Stimulated activated CD4-positive, alpha-beta T cell treated with anti-CD3 and anti-CD28 coated beads, Interleukin-2, amount 100 ng/mL, for 24 hours (primary cell): ENCODE measurements at regions not wholly inside any gene's neighbourhood (a gene's known extent, or its start where the extent isn't known, plus 50 kb on each side); places are given as distances from the start of the nearest gene placed in this dataset.
"Not testable (repeated sequence)": the region's sequence is repeated elsewhere in the genome, so short reads cannot be mapped to it uniquely, and the experiment has no call there.

Source experiments
- DNase-seq, 2 donors: peaks; one replicate each; pipeline ENCODE4 v3.0.0-alpha.2; 2020

DNA sequence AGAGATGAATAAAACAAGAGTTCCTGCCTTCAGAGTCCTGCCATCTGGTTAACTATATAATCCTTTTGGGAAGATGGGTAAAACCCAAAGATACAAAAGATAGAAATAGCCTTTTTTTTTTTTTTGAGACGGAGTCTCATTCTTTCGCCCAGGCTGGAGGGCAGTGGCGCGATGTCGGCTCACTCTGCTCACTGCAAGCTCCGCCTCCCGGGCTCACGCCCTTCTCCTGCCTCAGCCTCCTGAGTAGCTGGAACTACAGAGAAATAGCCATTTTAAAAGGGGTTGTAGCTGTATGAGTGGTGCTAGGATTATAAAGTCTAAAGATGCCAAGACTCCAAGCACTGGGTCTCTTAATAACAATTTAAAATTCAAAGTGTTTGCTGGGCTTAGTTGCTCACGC, 97.2 kb downstream of the KDR start:
- no peak for DNase-seq

DNA sequence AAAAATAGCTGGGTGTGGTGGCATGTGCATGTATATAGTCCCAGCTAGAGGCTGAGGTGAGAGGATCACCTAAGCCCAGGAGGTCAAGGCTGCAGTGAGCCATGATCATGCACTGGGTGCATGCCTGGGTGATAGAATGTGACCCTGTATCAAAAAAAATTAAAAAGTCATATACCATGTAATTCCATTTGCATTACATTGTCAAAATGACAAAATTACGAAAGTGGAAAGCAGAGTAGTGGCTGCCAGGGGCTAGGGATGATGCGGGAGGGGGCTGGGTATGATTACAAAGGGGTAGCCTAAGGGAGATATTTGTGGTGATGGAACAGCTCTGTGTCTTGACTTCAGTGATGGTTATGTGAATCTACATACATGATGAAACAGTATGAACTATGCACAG, 97.8 kb downstream of the KDR start:
- no peak for DNase-seq

DNA sequence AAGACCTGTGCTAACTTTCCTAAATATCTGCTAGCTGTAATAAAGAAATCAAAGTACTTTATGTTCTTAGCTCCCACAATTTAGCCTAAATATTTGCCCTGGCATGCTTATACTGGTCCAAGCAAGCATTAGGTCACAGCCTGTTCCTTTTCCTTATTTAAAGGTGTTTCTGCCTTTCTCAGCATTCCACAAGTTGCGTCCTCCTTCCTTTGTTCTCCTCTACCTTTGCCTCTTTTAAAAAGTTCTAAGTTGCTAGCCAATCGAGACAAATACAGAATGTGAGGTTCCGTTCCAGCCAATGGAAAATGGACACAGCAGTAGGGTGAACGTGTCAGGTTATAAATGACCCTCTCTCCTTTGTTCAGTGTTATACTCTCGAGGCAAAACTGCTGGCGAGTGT, 99.9 kb downstream of the KDR start:
- DNase-seq = not testable (repeated sequence)

DNA sequence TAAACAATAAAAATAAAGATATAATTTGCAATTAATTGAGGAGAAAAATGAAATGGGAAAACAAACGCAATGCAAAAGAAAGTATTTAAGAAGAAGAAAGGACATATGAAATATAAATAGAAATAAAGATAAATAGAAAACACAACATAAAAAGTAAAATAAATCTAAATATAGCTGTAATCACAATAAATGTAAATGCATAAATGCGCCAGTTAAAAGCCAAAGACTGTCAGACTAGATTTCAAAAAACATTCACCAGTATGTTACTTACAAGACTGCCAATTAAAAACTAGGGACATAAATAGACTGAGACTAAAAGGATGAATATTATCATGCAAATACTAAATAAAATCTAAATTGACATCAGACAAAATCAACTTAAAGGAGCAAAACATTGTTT, 102.4 kb downstream of the KDR start:
- DNase-seq = no peak

DNA sequence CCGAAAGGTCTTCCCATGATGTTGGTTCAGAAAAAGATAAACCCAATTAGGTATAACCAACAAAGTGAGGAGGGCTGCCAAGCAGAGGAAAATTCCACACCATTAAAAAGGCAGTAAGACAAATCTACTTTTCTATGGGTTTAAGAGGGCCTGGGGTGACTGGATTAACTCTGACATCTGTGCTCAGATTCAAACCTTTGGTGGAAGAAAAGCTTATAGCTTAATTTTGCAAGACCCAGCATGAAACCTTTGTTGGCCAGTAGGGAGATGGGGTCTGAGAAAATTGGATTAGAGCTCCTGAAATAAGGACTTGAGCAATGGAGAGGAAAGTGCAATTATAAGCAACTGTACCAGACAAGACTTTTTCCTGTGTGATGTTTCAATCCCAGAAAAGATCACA, 104.2 kb downstream of the KDR start:
- DNase-seq = no peak

DNA sequence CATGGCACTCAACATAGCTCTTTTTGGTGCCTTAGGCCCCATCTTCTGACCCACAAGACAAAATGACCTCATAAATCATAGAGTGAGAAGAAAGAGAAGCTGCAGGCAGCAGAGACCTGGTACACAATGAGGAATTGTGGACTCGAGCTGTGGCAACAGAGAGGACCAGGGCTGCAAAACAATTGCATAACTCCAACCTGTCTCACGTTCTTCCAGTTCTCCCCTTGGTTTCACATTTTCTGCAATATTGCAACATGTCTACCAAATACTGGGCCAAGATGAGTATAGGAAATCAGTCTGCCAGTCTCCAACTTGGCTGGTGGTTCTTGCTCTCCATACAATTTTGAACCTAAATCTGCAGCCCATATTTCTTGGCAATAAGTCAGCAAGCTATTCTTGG, 105.3 kb downstream of the KDR start:
- no peak for DNase-seq

DNA sequence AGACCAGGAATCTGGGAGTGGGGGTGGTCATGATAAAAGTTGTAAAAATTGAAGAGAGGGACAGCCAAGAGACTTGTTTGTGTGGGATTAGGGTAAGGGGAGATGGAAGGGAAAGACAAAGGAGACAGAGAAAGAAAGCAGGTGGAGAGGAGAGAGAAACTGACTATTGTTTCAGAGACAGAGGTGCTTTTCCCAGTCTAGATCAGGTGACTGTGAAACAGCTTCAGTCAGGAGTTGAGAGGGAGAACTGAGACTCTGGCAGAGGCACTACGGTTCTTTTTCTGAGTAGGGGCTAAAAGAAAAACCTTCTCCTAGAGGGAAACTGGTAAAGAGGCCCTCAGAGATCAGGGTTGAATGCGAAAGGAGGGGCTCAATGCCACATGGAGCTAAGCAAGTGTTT, 106.4 kb downstream of the KDR start:
- no peak for DNase-seq

DNA sequence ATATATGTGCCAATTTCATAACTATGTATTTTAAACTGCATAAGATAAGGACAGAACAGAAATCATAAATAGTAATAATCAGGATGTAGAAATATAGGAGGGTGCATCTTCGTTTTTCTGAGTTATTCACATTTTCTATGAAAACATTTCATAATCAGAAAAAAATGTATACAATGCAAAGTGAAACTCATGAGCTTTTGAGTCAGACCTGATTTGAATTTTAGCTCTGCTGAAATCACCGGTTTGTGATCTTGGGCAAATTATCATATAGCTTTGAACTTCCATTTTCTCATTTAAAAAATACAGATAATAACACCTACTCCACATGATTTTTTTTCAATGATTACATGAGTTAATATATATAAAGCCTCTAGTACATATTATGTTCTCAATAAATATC, 106.9 kb downstream of the KDR start:
- DNase-seq = no peak

DNA sequence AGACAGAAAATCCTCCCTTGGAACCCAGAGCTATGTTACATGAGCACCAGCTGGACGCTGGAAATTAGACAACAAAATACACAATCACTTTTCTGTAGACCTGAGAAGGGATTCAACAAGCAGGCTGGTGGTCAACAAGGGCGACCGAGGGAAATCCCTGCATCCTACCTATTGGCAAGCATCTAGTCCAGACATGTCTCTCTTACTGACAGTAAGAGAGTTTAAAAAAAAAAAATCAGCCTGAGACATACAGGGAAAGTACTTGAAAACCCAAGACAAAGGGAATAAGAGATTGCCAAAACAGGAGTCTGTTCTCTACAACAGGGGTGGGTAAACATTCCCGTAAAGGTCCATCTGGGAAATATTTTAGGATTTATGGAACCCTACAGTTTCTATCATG, 108.0 kb downstream of the KDR start:
- DNase-seq = no peak

DNA sequence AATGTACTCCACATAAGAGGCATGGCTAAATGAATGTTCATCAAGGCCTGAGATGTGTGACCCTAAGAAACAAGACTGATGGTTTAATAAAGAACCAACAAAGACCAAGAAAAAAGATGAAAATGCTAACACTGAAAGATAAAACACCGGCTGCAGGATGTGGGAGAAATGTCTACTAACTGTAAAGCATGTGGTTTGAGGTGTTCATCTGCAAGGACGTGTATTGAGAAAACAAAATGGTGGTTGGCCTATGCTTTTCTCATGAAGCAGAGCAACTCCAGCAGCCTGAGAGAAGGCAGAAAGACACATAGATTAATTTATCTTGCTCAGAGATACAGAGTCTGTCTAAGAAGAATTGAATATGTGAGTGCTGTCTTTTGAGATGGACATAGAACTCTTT, 109.3 kb downstream of the KDR start:
- DNase-seq = no peak

DNA sequence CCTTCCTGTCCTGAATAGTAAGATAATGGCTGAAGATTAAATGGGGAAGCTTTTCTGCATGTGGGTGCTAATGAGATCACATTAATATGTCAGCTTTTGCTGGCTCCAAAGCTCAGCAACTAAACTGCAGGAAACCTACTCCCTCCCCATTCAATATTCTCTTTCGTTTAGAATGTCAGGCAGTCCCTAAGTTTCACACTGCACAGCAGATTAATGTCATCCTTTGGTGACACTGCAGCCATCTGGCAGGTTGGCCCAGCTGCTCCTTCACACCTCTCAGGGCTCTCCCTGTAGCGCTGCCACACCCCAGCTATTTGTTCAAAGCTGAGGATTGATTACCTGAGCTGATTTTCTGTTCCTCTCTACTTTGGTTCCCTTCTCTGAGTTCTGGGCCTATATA, 110.5 kb downstream of the KDR start:
- DNase-seq = no peak

DNA sequence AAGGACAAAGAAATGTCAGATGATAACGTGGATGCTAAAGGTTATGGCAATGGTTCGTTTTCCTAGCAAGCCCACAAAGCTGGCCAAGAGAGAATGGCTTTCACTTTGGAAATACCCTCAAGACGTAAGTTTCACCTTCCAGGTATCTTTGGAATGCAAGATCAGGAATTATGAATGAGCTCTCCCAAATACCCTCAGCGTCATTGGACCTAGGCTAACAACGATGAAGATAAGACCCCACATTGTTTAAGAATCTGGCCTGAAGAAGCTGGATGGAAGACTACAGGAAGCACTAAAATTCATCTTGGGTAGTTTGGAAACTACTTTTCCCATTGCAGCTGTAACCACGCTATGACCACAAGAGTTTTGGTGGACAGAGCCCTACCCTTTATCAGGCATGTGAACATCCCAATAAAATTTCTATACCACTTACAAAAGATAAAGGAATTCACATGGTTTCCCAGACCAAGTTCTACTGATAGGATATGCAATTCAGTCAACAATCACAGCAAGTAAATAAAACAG, 111.9 kb downstream of the KDR start:
- DNase-seq = no peak

DNA sequence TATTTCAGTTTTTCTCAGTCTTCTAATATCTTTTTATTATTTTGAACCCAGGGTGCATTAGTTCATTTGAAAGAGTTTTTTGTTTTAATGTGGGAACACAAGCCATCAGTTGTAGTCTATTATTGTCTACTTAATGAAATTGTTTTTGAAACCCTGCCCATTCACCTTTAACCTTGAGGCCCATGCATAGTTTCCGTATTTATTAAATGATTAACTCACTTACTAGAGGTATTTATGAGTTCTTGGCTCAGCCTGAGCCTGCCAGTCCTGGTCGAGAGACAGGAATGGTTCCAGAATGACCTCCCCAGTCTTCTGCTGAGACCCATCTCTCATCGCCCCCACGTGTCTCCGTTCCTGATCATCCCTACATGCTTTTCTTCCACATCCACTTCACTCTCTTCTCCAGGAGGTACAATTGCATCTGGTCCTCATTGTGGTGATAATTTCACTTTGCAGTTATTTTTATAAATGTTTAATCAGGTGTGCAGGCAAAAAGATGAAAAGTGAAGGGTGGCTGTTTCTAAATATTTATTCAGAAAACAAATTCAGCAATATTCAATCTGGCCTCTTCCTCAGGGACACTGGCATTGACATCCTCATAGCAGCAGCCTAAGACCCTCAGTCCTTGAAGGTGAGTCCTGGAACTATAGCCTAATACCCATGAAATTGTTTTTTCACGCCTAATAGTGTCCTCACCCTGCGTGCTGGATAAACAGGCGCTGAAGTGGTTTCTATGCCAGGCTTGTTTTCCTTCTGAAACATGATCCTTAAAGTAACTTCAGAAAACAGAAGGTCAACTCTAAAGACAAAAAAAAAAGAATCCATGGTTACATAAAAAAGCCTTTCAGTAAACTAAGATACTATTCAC, 112.8 kb downstream of the KDR start:
- no peak for DNase-seq

DNA sequence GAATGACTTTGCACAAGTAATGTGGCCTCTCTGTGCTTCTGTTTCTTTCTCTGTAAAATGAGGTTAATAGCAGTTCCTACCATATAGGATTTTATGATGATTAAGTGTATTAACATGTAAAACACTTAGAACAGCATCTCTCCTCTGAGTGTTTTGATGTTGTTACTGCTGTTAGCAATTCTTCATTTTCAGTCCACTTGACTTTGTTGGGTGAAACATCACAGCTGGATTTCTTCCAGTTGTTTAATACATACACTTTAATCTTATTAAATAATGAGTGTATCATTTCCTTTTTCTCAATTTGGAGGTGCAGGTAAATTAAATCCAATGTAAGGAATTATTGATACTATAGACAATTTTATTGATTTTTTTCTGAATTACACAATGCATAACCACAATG, 113.6 kb downstream of the KDR start:
- no peak for DNase-seq

DNA sequence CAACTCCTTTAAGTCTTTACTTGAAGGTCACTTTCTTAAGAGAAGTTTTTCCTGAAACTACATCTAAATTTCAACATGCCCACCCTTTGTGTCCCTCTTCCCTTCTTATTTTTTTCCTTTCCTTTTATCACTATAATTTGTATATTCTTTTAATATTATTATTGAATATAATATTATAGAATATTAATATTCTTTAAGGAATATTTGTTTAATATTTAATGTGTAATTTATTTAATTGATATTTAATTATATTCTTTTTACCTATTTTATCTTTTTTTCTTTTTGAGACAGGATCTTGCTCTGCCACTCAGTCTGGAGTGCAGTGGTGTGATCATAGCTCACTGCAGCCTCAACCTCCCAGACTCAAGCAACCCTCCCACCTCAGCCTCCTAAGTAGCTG, 114.8 kb downstream of the KDR start:
- no peak for DNase-seq

DNA sequence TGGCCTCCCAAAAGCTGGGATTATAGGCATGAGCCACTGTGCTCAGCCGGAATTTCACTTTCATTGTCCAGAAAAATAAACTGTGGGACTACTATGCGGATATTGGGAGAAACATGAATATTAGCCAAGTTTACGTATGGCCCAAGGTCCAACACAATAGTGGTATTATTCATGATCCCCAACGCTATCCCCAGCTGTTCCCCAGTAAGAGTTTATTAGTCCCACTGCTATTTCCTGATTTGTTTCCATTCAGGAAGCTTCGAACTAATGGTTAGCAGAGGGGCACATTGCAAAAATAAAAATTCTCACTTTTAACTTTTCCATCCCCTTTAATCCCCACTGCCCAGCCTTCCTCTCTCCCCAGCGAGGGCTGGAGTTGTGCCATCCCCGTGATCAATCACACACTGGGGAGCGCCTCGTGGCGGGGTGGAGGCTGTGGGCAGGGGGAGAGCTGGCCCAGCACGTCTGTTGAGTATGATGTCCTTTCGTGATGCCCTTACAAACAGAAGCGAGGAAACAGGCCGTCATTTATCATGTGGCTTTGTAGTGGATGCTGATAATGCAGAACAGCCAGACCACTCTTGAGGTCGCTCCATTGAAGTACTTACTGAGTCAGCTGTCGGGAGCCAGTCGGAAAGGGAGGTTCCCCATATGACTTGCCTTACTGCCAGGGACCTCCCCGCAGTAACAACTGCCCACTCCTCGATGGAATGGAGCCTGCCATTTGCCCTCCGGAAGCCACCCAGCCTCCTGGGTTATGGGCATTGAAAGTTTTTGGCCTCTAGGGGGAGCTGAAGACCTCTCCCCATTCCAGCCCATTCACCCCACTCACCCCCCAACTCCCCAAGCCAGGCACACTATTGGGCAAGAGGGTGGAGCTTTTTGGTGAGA, 117.0 kb downstream of the KDR start:
- DNase-seq = no peak

DNA sequence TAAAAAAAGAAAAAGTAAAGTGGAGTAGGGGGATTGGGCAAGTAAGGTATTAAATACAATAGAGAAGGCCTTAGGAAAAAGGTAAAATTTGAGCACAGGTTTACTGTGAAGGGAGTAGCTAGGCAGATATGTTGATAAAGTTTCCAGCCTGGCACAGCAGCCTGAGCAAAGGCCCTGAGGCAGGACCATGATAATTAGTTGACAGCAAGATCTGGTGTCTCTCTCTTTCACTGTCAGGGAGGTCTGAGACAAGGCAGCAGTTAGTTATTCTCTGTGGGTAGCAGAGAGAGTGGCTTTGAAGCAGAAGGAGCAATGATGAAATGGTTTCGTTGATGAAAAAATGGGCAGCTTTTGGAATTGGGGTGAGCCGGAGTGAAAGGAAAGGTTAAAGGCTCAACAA, 119.5 kb downstream of the KDR start:
- no peak for DNase-seq

DNA sequence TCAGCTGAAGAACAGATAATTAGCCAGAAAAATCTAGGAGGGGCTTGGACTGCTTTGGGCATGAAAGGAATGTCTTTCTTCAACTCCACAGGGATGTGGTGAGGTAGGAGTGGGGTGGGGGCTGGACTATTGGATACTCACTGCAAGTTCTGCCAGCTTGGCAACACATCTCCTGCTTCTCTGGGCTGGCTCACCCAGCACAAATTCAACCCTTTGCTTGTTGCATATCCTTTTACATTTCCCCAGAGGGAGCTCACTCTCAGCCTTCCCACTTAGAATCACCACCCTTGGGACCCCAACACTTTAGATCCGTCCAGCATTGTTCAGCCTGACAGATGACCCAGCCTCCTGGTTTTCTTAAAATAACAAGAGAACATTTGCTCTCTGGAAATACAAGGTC, 120.6 kb downstream of the KDR start:
- DNase-seq = no peak

DNA sequence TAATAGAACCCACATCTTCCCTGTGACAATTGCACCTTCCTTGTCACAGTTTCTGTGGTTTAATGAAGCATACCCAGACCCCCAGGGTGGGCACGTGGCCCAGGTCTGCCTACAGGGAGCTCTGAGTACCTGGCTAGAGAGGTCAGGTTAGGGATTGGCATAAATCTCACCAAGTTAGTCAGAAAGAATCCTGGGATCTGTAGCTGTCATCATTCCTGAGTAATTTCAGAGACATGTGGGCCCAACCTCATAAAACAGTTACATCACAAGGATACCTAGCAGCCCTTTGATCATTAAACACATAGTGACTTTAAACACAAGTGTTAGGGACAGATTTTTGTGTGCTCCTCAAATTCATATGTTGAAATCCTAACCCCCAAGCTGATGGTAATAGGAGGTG, 123.0 kb downstream of the KDR start:
- DNase-seq = no peak

DNA sequence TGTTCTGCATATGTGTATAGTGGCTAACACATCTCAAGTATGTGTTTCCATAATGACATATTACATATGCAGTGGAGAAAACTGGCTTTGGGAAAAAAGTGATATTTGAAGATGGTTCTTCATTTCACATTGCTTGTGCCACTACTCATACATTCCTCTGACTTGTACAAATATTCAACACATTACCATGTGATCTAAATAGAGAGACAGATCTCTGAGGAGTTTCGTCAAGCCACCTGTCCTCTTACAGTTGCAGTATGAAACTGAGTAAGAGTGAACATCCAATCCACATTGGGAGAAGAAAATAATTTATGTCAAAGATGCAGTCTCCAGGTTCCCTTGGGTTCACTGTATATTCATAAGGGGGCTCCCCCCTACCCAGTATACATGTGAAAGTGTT, 123.9 kb downstream of the KDR start:
- DNase-seq = no peak

DNA sequence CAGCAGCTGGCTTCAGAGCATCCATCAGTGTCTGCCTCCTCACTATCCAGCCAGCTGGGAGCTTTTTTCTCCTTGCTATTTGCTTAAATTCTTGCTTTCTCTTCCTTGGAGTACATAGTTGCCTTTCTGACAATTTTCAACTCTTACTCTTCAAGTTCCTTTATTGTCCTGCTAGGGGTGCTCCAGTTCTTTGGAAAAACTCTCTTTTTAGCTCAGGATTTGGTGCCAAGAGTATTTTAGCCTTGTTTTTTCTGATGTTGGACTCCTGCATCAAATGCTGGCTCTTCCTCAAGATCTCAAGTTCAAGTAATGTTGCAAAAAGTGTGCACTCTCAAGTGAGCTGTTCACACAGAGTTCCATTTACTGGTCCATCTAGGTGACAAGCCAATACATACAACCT, 126.4 kb downstream of the KDR start:
- no peak for DNase-seq

DNA sequence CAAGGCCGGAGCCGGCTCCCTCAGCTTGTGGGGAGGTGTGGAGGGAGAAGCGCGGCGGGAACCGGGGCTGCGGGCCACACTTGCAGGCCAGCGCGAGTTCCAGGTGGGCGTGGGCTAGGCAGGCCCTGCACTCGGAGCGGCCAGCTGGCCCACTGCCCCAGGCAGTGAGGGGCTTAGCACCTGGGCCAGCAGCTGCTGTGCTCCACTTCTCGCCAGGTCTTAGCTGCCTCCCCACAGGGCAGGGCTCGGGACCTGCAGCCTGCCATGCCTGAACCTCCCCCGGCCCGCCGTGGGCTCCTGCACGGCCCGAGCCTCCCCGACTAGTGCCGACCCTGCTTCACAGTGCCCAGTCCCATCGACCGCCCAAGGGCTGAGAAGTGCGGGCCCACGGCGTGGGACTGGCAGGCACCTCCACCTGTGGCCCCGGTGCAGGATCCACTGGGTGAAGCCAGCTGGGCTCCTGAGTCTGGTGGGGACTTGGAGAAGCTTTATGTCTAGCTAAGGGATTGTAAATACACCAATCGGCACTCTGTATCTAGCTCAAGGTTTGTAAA, 131.8 kb downstream of the KDR start:
- not testable (repeated sequence) for DNase-seq

DNA sequence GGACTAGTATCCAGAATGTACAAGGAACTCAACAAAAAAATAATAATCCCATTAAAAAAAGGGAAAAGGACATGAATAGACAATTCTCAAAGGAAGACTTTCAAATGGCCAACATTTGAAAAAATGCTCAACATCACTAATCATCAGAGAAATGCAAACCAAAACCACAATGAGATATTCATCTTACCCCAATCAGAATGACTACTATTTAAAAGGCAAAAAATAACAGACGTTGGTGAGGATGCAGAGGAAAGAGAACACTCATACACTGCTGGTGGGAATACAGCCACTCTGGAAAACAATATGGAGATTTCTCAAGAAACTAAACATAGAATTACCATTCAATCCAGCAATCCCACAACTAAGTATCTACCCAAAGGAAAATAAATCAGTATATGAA, 133.1 kb downstream of the KDR start:
- no peak for DNase-seq

DNA sequence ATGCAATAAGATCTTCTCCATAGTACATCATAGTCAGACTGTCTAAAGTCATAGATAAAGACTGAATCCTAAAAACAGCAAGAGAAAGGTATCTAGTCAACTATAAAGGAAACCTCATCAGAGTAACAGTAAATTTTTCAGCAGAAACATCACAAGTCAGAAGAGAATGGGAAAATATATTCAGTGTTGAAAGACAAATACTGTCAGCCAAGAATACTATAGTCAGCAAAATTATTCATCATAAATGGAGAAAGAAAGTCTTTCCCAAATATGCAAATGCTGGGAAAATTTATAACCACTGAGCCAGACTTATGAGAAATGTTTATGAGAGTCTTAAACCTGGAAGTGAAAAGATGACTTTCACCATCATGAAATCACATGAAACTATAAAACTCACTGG, 136.7 kb downstream of the KDR start:
- DNase-seq = no peak
